Right lobe of liver (tissue), 6 donors: ENCODE measurements at regions not wholly inside any gene's neighbourhood (a gene's known extent, or its start where the extent isn't known, plus 50 kb on each side); places are given as distances from the start of the nearest gene placed in this dataset.
A peak's percentile ranks its signal among the peaks of the same experiment; 100 is the strongest.

Experiments used
- ATAC-seq, 4 donors: fragments of 200-7000 bp; cut with Tn5 transposase; one replicate each; pipeline ENCODE4 v1.9.1; 2020; ENCODE audit warnings: mild to moderate bottlenecking in 4 of 4, moderate library complexity in 4 of 4
- DNase-seq, 3 donors: peaks; one replicate each; pipeline ENCODE4 v3.0.0-alpha.2; 2020
- H3K27ac ChIP-seq, 3 donors: fragments of 200-600 bp; one replicate each; pipeline ENCODE4 v1.8.0; 2022
- H3K27me3 ChIP-seq, 2 donors: fragments of 200-600 bp; one replicate each; pipeline ENCODE4 v1.8.0; 2022
- H3K36me3 ChIP-seq, 4 donors: fragments of 200-600 bp; sonication (generic) in 1 of 4; one replicate each; pipeline versions ENCODE4 v1.5.1 to v1.8.0; 2017 to 2022; ENCODE audit warnings: control low read depth in 1 of 4
- H3K4me1 ChIP-seq, 4 donors: fragments of 200-600 bp; sonication (generic) in 1 of 4; one replicate each; pipeline versions ENCODE4 v1.5.1 to v1.8.0; 2017 to 2022; ENCODE audit warnings: control low read depth in 1 of 4
- H3K4me3 ChIP-seq, 3 donors: fragments of 200-600 bp; one replicate each; pipeline ENCODE4 v1.8.0; 2022
- H3K9me3 ChIP-seq, 4 donors: fragments of 200-600 bp; sonication (generic) in 1 of 4; one replicate each; pipeline versions ENCODE4 v1.5.1 to v1.8.0; 2017 to 2022; ENCODE audit warnings: control low read depth in 1 of 4
- CTCF ChIP-seq, 4 donors: fragments of 200-600 bp in 3 of 4; fragments of 450-650 bp in 1 of 4; IDR thresholded peaks; one replicate each; pipeline versions ENCODE4 v1.5.1 to v1.8.0; 2016 to 2022; ENCODE audit warnings: antibody characterized with exemption in 4 of 4, mild to moderate bottlenecking in 2 of 4
- POLR2A ChIP-seq: fragments of 450-650 bp; IDR thresholded peaks from one replicate; pipeline ENCODE4 v1.6.1; 2017; ENCODE audit warnings: antibody characterized with exemption, mild to moderate bottlenecking
- WGBS: methylation state at CpG from one replicate; pipeline ENCODE4 v1.1.6; 2018; ENCODE audit warnings: low coverage, low lambda C conversion rate; ENCODE audit not compliant: insufficient coverage; ENCODE audit errors: missing lambda C conversion rate; 5-methylcytosine and 5-hydroxymethylcytosine counted together
- intact Hi-C, 2 donors: fragments of 100-400 bp; cut with DNase I; formaldehyde crosslinking; loops; one replicate each; pipeline versions ENCODE4 v1.11.2 to v1.14.1; 2022
- donor health status: DM: no; HTN: yes; CAD: no.
- donor health status: DM: no; HTN: no; CAD: no.
- donor health status: DM: no; HTN: no; CAD: no.
- donor health status: DM: no; HTN: yes; CAD: no.
- donor health status: DM: no; HTN: yes; CAD: no.

- 51% methylated on average over 6 of the region's 6 CpGs for WGBS
- Histone ChIP-seq H3K4me3 (no peak overlapping the region), H3K27ac (no peak overlapping the region), H3K4me1 (no peaks in the 10 kb centered on the region), H3K27me3 (no peaks in the 10 kb centered on the region), H3K36me3 (no peaks in the 10 kb centered on the region), H3K9me3 (no peaks in the 10 kb centered on the region)
- no peak for TF ChIP-seq CTCF (IDR thresholded peaks at IDR 0.05)
- TF ChIP-seq POLR2A = no peak
- intact Hi-C loops = no loop called here
- DNase-seq = no peak
- ATAC-seq = no peak
These were observed 530.7 kb downstream of the EPHB1 start for GRCh38 chr3:135325726-135326235.

- no peak for DNase-seq
- Histone ChIP-seq H3K9me3 (no peaks in the 10 kb centered on the region), H3K27ac (no peak overlapping the region), H3K27me3 (no peaks in the 10 kb centered on the region), H3K36me3 (no peaks in the 10 kb centered on the region), H3K4me3 (no peak overlapping the region), H3K4me1 (no peaks in the 10 kb centered on the region)
- ATAC-seq = no peak
- WGBS = 69% methylated on average over 1 of the region's 1 CpG
- TF ChIP-seq CTCF (IDR thresholded peaks at IDR 0.05) = no peak
- no peak for TF ChIP-seq POLR2A
- intact Hi-C loops = no loop called here
These were observed 531.8 kb downstream of the EPHB1 start for GRCh38 chr3:135326851-135327250.

- Histone ChIP-seq H3K4me3 (no peak overlapping the region), H3K36me3 (no peaks in the 10 kb centered on the region), H3K27ac (no peak overlapping the region), H3K9me3 (no peaks in the 10 kb centered on the region), H3K27me3 (no peaks in the 10 kb centered on the region), H3K4me1 (no peaks in the 10 kb centered on the region)
- DNase-seq = no peak
- TF ChIP-seq POLR2A (no peak), CTCF (IDR thresholded peaks at IDR 0.05) (no peak)
- intact Hi-C loops = no loop called here
- no peak for ATAC-seq
- 52% methylated on average over 4 of the region's 5 CpGs for WGBS
These were observed 533.0 kb downstream of the EPHB1 start for GRCh38 chr3:135328036-135328435.

- Histone ChIP-seq H3K27me3 (no peaks in the 10 kb centered on the region), H3K9me3 (no peaks in the 10 kb centered on the region), H3K36me3 (no peaks in the 10 kb centered on the region), H3K4me1 (no peaks in the 10 kb centered on the region), H3K4me3 (no peak overlapping the region), H3K27ac (no peak overlapping the region)
- TF ChIP-seq CTCF (IDR thresholded peaks at IDR 0.05) (no peak), POLR2A (no peak)
- ATAC-seq (peak in 1 of 4 donors; percentile 14), DNase-seq (no peak)
- WGBS = no CpG with 5 or more reads among the region's 2 CpGs
- intact Hi-C loops = no loop called here
These were observed 534.4 kb downstream of the EPHB1 start for GRCh38 chr3:135329479-135329878.

- Histone ChIP-seq H3K4me3 (no peak overlapping the region), H3K36me3 (no peaks in the 10 kb centered on the region), H3K4me1 (no peaks in the 10 kb centered on the region), H3K9me3 (no peaks in the 10 kb centered on the region), H3K27me3 (no peaks in the 10 kb centered on the region), H3K27ac (no peak overlapping the region)
- TF ChIP-seq CTCF (IDR thresholded peaks at IDR 0.05) (no peak), POLR2A (no peak)
- WGBS = 14% methylated on average over 1 of the region's 1 CpG
- intact Hi-C loops = no loop called here
- DNase-seq (no peak), ATAC-seq (no peak)
These were observed 542.1 kb downstream of the EPHB1 start for GRCh38 chr3:135337192-135337591.
